ENCODE measurements at regions not wholly inside any gene's neighbourhood (a gene's known extent, or its start where the extent isn't known, plus 50 kb on each side); places are given as distances from the start of the nearest gene placed in this dataset.

GRCh38 chr3:106773795-106774194 is 603.4 kb upstream of the CCDC54 start:
- intact Hi-C loops (cut with DNase I; ENCODE audit: low total_unique reads), result no loop called here
- WGBS, 2 donors (ENCODE audit: low coverage in 1 of 2), result 67 to 80% methylated on average over 1 of the region's 1 CpG
- no peak for DNase-seq

GRCh38 chr3:106783231-106783630 is 594.0 kb upstream of the CCDC54 start:
- in situ Hi-C loops (cut with MboI; ENCODE audit: low pct_ligation_motif_present in 1 of 4, low pct_unique_long_range_greater_than_20kb in 1 of 4, low sequenced_read_pairs in 3 of 4), result no loop called here
- intact Hi-C loops (cut with DNase I; ENCODE audit: low total_unique reads), result no loop called here
- Histone ChIP-seq H3K27ac (no peak overlapping the region), H3K9me3 (no peaks in the 10 kb centered on the region), H3K27me3 (no peaks in the 10 kb centered on the region), H3K4me3 (no peak overlapping the region), H3K36me3 (no peaks in the 10 kb centered on the region), H3K4me1 (no peaks in the 10 kb centered on the region)
- DNase-seq, result no peak
- no peak for TF ChIP-seq POLR2A (IDR thresholded peaks at IDR 0.05)
- TF ChIP-seq POLR2AphosphoS5 (IDR thresholded peaks at IDR 0.05), result no peak
- no peak for TF ChIP-seq CTCF (IDR thresholded peaks at IDR 0.05)
- no peak for TF ChIP-seq EP300 (IDR thresholded peaks at IDR 0.05; ENCODE audit: low read depth)

More at GRCh38 chr3:106773795-106774194, 603.4 kb upstream of the CCDC54 start:
- Histone ChIP-seq H3K36me3 (no peaks in the 10 kb centered on the region), H3K4me1 (no peaks in the 10 kb centered on the region), H3K4me3 (no peak overlapping the region), H3K9me3 (no peaks in the 10 kb centered on the region), H3K27me3 (no peaks in the 10 kb centered on the region), H3K27ac (no peak overlapping the region)
- in situ Hi-C loops (cut with MboI; ENCODE audit: low pct_ligation_motif_present in 1 of 4, low pct_unique_long_range_greater_than_20kb in 1 of 4, low sequenced_read_pairs in 3 of 4), result no loop called here
- TF ChIP-seq EP300 (IDR thresholded peaks at IDR 0.05; ENCODE audit: low read depth) (no peak), POLR2A (IDR thresholded peaks at IDR 0.05) (no peak), CTCF (IDR thresholded peaks at IDR 0.05) (no peak), POLR2AphosphoS5 (IDR thresholded peaks at IDR 0.05) (no peak)

- Histone ChIP-seq H3K27me3 (no peaks in the 10 kb centered on the region), H3K4me3 (no peak overlapping the region), H3K36me3 (no peaks in the 10 kb centered on the region), H3K9me3 (peaks cover 0 to 6% of the 10 kb centered on the region in 2 donors), H3K4me1 (no peaks in the 10 kb centered on the region), H3K27ac (no peak overlapping the region)
- TF ChIP-seq POLR2AphosphoS5 (IDR thresholded peaks at IDR 0.05) (no peak), POLR2A (IDR thresholded peaks at IDR 0.05) (no peak), EP300 (IDR thresholded peaks at IDR 0.05; ENCODE audit: low read depth) (no peak), CTCF (IDR thresholded peaks at IDR 0.05) (no peak)
- 70 to 73% methylated on average over 4 of the region's 4 CpGs for WGBS, 2 donors (ENCODE audit: low coverage in 1 of 2)
- no peak for DNase-seq
- intact Hi-C loops (cut with DNase I; ENCODE audit: low total_unique reads), result no loop called here
- in situ Hi-C loops (cut with MboI; ENCODE audit: low pct_ligation_motif_present in 1 of 4, low pct_unique_long_range_greater_than_20kb in 1 of 4, low sequenced_read_pairs in 3 of 4), result no loop called here
Measured at GRCh38 chr3:106789276-106789675, 588.0 kb upstream of the CCDC54 start.

GRCh38 chr3:106792716-106793115 is 584.5 kb upstream of the CCDC54 start:
- intact Hi-C loops (cut with DNase I; ENCODE audit: low total_unique reads), result no loop called here
- no peak for DNase-seq
- Histone ChIP-seq H3K27ac (no peak overlapping the region), H3K9me3 (peaks cover 0 to 6% of the 10 kb centered on the region in 2 donors), H3K27me3 (no peaks in the 10 kb centered on the region), H3K4me3 (no peak overlapping the region), H3K36me3 (no peaks in the 10 kb centered on the region), H3K4me1 (no peaks in the 10 kb centered on the region)
- TF ChIP-seq EP300 (IDR thresholded peaks at IDR 0.05; ENCODE audit: low read depth), result no peak
- no peak for TF ChIP-seq CTCF (IDR thresholded peaks at IDR 0.05)
- no peak for TF ChIP-seq POLR2AphosphoS5 (IDR thresholded peaks at IDR 0.05)
- TF ChIP-seq POLR2A (IDR thresholded peaks at IDR 0.05), result no peak
- 86 to 92% methylated on average over 1 of the region's 1 CpG for WGBS, 2 donors (ENCODE audit: low coverage in 1 of 2)
- in situ Hi-C loops (cut with MboI; ENCODE audit: low pct_ligation_motif_present in 1 of 4, low pct_unique_long_range_greater_than_20kb in 1 of 4, low sequenced_read_pairs in 3 of 4), result no loop called here

Data from transverse colon (tissue), 4 donors.